Spinal cord (tissue), 9 donors: ENCODE measurements at regions not wholly inside any gene's neighbourhood (a gene's known extent, or its start where the extent isn't known, plus 50 kb on each side); places are given as distances from the start of the nearest gene placed in this dataset.
"Not testable (repeated sequence)": the region's sequence is repeated elsewhere in the genome, so short reads cannot be mapped to it uniquely, and the experiment has no call there.

Experiments used
- DNase-seq, 6 donors: peaks; one replicate each; pipeline versions ENCODE4 v3.0.0 to v3.0.0-alpha.2; 2013 to 2015; ENCODE audit warnings: low spot score in 6 of 6, low read depth in 4 of 6
- H3K27ac ChIP-seq: one replicate; pipeline ENCODE4 v1.5.1; 2013; ENCODE audit warnings: low read depth, low read length, control low read depth
- H3K27me3 ChIP-seq: one replicate; pipeline ENCODE4 v1.6.1; 2013; ENCODE audit warnings: low read length; ENCODE audit not compliant: control insufficient read depth, insufficient read depth
- H3K36me3 ChIP-seq: one replicate; pipeline ENCODE4 v1.6.1; 2013; ENCODE audit warnings: low read length; ENCODE audit not compliant: control insufficient read depth, insufficient read depth
- H3K4me1 ChIP-seq: one replicate; pipeline ENCODE4 v1.6.1; 2013; ENCODE audit warnings: low read length; ENCODE audit not compliant: control insufficient read depth, insufficient read depth
- H3K4me3 ChIP-seq: one replicate; pipeline ENCODE4 v1.5.1; 2013; ENCODE audit warnings: low read depth, low read length, control low read depth
- H3K9me3 ChIP-seq: one replicate; pipeline ENCODE4 v1.6.1; 2013; ENCODE audit warnings: low read length; ENCODE audit not compliant: control insufficient read depth, insufficient read depth
- WGBS: methylation state at CpG from one replicate; pipeline ENCODE4 v1.1.5; 2013; ENCODE audit warnings: missing lambda C conversion rate; ENCODE audit not compliant: insufficient coverage; 5-methylcytosine and 5-hydroxymethylcytosine counted together
- donor health status: healthy.

- H3K4me3 ChIP-seq, DNase-seq, H3K9me3 ChIP-seq, H3K4me1 ChIP-seq, H3K27me3 ChIP-seq, H3K36me3 ChIP-seq, H3K27ac ChIP-seq: not testable (repeated sequence)
- no CpG with 5 or more reads among the region's 2 CpGs for WGBS
Observed at GRCh38 chr2:111497270-111497669, 376.6 kb downstream of the BCL2L11 start.

GRCh38 chr2:111500536-111501062 is 379.9 kb downstream of the BCL2L11 start:
- H3K4me3 ChIP-seq, H3K9me3 ChIP-seq, H3K27ac ChIP-seq, H3K4me1 ChIP-seq, H3K36me3 ChIP-seq, DNase-seq, H3K27me3 ChIP-seq: not testable (repeated sequence)
- WGBS: no CpG with 5 or more reads among the region's 3 CpGs

DNA sequence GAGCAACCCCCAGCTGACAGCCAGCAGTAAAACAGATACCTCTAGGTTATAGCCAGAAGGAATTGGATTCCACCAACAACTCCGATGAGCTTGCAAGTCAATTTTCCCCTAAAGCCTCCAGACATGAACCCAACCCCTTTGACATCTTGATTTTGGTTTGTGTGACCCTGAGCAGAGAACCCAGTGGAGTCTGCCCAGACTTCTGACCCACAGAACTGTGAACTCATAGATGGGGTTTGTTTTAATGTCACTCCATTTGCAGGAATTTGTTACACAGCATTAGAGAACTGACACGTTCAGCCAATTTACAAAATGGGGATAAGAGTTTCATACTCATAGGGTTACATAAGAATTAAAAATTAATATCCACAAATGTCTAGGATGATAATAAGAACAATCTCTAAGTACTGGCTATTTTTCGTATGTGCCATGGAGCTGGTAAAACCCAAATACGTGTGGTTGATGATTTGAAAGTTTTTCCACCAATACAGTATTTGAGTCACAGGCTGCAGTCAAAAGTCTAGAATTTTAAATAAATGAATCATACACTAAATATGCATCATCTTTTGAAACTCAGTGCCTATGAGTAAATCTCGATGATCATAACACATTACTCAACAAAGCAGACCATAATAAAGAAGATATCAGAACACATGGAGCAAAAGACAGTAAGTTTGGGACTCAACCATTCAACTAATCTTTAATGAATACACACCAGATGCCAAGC is 380.0 kb downstream of the ANAPC1 start:
- H3K27ac ChIP-seq, DNase-seq: not testable (repeated sequence)

DNA sequence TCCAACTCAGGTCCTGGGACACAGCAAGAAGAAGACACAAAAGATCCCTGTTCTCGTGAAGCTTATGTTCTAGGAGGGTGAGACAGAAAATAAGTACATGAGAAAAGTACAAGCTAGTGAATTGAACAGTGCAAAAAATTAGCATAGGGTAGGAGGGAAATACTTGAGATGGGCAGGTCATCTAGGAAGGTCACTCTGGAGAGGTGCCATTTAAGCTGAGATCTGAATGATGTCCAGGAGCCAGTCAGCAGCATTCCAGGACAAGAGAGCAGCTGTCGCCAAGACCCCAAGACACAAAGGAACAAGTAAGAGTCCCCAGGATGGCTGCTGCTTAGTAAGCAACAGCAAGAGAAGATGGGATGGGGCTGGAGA is 379.4 kb downstream of the ANAPC1 start:
- H3K9me3 ChIP-seq, H3K4me1 ChIP-seq: not testable (repeated sequence)
- WGBS: no CpG with 5 or more reads among the region's 2 CpGs

More for the DNA sequence above, 380.0 kb downstream of the ANAPC1 start:
- not testable (repeated sequence) for H3K9me3 ChIP-seq, H3K27me3 ChIP-seq, H3K4me1 ChIP-seq, H3K4me3 ChIP-seq, H3K36me3 ChIP-seq
- WGBS: no CpG with 5 or more reads among the region's 5 CpGs

GRCh38 chr2:111505267-111505666 is 378.7 kb downstream of the ANAPC1 start:
- H3K4me3 ChIP-seq, H3K4me1 ChIP-seq, H3K27me3 ChIP-seq, H3K27ac ChIP-seq, H3K36me3 ChIP-seq, DNase-seq, H3K9me3 ChIP-seq: not testable (repeated sequence)
- WGBS: 100% methylated on average over 1 of the region's 5 CpGs

More for the DNA sequence above, 379.4 kb downstream of the ANAPC1 start:
- H3K27ac ChIP-seq, H3K36me3 ChIP-seq, H3K4me3 ChIP-seq, H3K27me3 ChIP-seq, DNase-seq: not testable (repeated sequence)

GRCh38 chr2:111506936-111507335 is 377.1 kb downstream of the ANAPC1 start:
- not testable (repeated sequence) for H3K9me3 ChIP-seq, H3K4me1 ChIP-seq, H3K27ac ChIP-seq, H3K4me3 ChIP-seq, DNase-seq, H3K27me3 ChIP-seq, H3K36me3 ChIP-seq
- WGBS: 72% methylated on average over 2 of the region's 5 CpGs

DNA sequence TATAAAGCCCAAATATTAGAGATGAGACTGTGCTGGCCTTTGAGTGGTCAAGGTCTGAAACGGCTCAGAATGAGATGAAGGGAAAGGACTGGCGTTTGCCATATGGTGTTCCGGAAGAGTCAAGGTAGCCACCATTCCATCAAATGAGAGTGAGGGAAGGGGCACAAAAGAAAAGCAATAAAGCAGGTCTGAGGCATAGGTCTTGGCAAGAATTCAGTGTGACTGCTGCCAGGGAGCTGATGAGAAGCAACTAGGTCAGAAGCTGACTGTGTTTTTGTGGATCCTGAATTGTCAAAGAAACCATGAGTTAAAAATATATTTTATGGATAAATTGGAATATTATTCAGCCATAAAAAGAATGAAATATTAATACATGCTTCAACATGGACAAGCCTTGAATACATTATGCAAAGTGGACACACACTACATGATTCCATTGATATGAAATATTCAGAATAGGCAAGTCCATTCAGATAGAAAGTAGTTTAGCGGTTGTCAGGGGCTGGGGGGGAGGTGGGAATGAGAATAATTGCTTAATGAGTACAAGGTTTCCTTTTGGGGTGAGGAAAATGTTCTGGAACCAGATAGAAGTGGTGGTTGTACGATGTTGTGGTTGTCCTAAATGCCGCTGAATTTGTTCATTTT is 374.6 kb downstream of the ANAPC1 start:
- peak in 1 of 6 donors; percentile 14 for DNase-seq
- H3K9me3 ChIP-seq, H3K27me3 ChIP-seq, H3K4me3 ChIP-seq, H3K4me1 ChIP-seq, H3K27ac ChIP-seq, H3K36me3 ChIP-seq: not testable (repeated sequence)
- WGBS: 50% methylated on average over 4 of the region's 6 CpGs

- not testable (repeated sequence) for H3K27ac ChIP-seq, H3K9me3 ChIP-seq, H3K36me3 ChIP-seq, H3K4me1 ChIP-seq, DNase-seq, H3K4me3 ChIP-seq, H3K27me3 ChIP-seq
- no CpG with 5 or more reads among the region's 6 CpGs for WGBS
Observed at GRCh38 chr2:111510384-111510783, 373.6 kb downstream of the ANAPC1 start.

- H3K9me3 ChIP-seq, H3K36me3 ChIP-seq, H3K27me3 ChIP-seq, H3K4me1 ChIP-seq, H3K4me3 ChIP-seq, DNase-seq, H3K27ac ChIP-seq: not testable (repeated sequence)
- no CpG with 5 or more reads among the region's 3 CpGs for WGBS
Observed at GRCh38 chr2:111511062-111511461, 372.9 kb downstream of the ANAPC1 start.

DNA sequence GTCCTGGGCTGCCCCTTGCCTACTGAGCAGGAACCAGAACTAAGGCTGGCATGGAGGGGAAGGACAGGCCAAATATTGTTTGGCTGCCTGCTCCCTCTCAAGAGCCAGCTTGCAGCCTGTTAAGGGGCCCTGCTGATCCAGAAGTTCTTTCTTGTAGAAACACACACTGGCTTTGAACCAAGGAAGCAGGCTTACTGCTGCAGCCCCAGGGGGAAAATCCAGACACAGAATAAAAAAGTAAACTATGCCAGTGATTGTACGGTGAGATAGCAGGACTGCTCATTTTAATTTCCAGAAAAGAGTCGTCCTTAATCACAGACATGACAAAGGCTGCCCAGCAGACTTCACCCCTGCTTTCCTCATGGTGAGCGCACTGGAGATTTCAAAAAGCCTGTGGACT is 371.6 kb downstream of the ANAPC1 start:
- not testable (repeated sequence) for H3K27ac ChIP-seq, H3K4me1 ChIP-seq, H3K4me3 ChIP-seq, H3K36me3 ChIP-seq, H3K9me3 ChIP-seq, H3K27me3 ChIP-seq, DNase-seq
- 38% methylated on average over 1 of the region's 3 CpGs for WGBS
